ENCODE measurements at regions not wholly inside any gene's neighbourhood (a gene's known extent, or its start where the extent isn't known, plus 50 kb on each side); places are given as distances from the start of the nearest gene placed in this dataset.

DNA sequence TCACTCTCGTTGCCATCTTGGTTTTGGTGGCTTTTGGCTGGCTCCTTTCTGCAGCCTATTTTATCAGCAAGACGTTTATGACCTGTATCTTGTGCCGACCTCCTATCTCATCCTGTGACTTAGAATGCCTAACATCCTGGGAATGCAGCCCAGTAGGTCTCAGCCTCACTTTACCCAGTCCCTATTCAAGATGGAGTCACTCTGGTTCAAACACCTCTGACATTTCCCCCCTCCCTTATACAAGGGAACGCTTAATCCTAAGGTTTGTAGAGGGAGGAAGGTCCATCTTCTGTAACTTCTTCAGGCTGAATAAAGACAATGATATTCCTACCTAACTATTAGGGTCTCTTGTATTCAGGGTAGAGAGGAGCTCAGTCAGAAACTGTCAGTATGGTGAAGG is 79.3 kb upstream of the SPANXB1 start:
- dilution Hi-C loops (cut with HindIII; ENCODE audit: low sequenced_read_pairs, unreplicated experiment) (no loop called here), intact Hi-C loops (cut with micrococcal nuclease) (no loop called here), in situ Hi-C loops (cut with MboI; ENCODE audit: low sequenced_read_pairs) (loop anchor here (25.0 kb wide), 1 partner anchor 364 kb away; no protein-coding TSS in a partner anchor)
- Histone ChIP-seq H3K4ac (ENCODE audit: low read depth, low read length) (no peak overlapping the region), H2AK9ac (replicated peaks; ENCODE audit: low read depth, low read length, poor library complexity) (no peak overlapping the region), H3K18ac (ENCODE audit: low read depth, low read length) (no peak overlapping the region), H3K9ac (ENCODE audit: low read depth, low read length) (no peak overlapping the region), H3K36me3 (ENCODE audit: control insufficient read depth, insufficient read depth, low read length) (no peaks in the 10 kb centered on the region), H4K8ac (ENCODE audit: low read depth in 2 of 2, low read length in 2 of 2) (no peak overlapping the region), H2BK120ac (ENCODE audit: low read depth, low read length) (no peak overlapping the region), H3K23ac (ENCODE audit: low read depth, low read length) (no peak overlapping the region), H2BK15ac (ENCODE audit: low read depth, low read length) (no peak overlapping the region), H3K9me3 (ENCODE audit: control insufficient read depth, insufficient read depth, low read length) (no peaks in the 10 kb centered on the region), H4K20me1 (ENCODE audit: insufficient read depth, low read length) (no peaks in the 10 kb centered on the region), H3K4me1 (ENCODE audit: control insufficient read depth, insufficient read depth, low read length) (no peaks in the 10 kb centered on the region), H3K79me1 (ENCODE audit: low read depth in 1 of 2, low read length in 2 of 2) (no peaks in the 10 kb centered on the region), H3K27ac (ENCODE audit: insufficient read depth, low read length) (no peak overlapping the region), H3K56ac (ENCODE audit: extremely low read depth, insufficient read depth, low read length) (no peak overlapping the region), H3K27me3 (ENCODE audit: control insufficient read depth, insufficient read depth, low read length) (no peaks in the 10 kb centered on the region), H3K9me1 (ENCODE audit: insufficient read depth, low read length) (no peaks in the 10 kb centered on the region), H3K14ac (replicated peaks; ENCODE audit: low read depth, low read length) (no peak overlapping the region), H4K5ac (ENCODE audit: low read depth, low read length) (no peak overlapping the region), H2AFZ (replicated peaks; ENCODE audit: low read length, poor library complexity) (no peak overlapping the region), H2BK20ac (ENCODE audit: low read depth, low read length) (no peak overlapping the region), H2AK5ac (ENCODE audit: low read depth, low read length) (no peak overlapping the region), H4K91ac (ENCODE audit: insufficient read depth, low read depth, low read length) (no peak overlapping the region), H3K4me3 (ENCODE audit: insufficient read depth, low read depth, low read length) (no peak overlapping the region), H3K4me2 (ENCODE audit: low read depth, low read length) (no peak overlapping the region), H2BK5ac (ENCODE audit: low read depth, low read length, poor library complexity, severe bottlenecking) (no peak overlapping the region)
- ChIA-PET POLR2A (ENCODE audit: unreplicated experiment) (no interaction called here), CTCF (no interaction called here)
- DNase-seq, result no peak
- TF ChIP-seq, protein P1, sequence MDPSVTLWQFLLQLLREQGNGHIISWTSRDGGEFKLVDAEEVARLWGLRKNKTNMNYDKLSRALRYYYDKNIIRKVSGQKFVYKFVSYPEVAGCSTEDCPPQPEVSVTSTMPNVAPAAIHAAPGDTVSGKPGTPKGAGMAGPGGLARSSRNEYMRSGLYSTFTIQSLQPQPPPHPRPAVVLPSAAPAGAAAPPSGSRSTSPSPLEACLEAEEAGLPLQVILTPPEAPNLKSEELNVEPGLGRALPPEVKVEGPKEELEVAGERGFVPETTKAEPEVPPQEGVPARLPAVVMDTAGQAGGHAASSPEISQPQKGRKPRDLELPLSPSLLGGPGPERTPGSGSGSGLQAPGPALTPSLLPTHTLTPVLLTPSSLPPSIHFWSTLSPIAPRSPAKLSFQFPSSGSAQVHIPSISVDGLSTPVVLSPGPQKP (IDR thresholded peaks at IDR 0.05; ENCODE audit: borderline replicate concordance, low read depth, low read length), result no peak
- TF ChIP-seq MXI1 (IDR thresholded peaks at IDR 0.05; ENCODE audit: borderline replicate concordance, low read depth, low read length), result no peak
- BruUV-seq (replicated peaks), result no TSS peak
- no peak for ATAC-seq (ENCODE audit: low read depth)
- no CpG with 5 or more reads among the region's 4 CpGs for WGBS, 2 experiments (ENCODE audit: extremely low coverage in 2 of 2, insufficient read length in 1 of 2)

Measured in IMR-90 (cell line).